GM19035 (cell line): ENCODE measurements at regions not wholly inside any gene's neighbourhood (a gene's known extent, or its start where the extent isn't known, plus 50 kb on each side); places are given as distances from the start of the nearest gene placed in this dataset.
A peak's percentile ranks its signal among the peaks of the same experiment; 100 is the strongest.

ENCODE experiments used
- ATAC-seq: cut with Tn5 transposase; IDR thresholded peaks from one replicate; pipeline ENCODE4 v1.9.1; 2021; ENCODE audit not compliant: unreplicated experiment

DNA sequence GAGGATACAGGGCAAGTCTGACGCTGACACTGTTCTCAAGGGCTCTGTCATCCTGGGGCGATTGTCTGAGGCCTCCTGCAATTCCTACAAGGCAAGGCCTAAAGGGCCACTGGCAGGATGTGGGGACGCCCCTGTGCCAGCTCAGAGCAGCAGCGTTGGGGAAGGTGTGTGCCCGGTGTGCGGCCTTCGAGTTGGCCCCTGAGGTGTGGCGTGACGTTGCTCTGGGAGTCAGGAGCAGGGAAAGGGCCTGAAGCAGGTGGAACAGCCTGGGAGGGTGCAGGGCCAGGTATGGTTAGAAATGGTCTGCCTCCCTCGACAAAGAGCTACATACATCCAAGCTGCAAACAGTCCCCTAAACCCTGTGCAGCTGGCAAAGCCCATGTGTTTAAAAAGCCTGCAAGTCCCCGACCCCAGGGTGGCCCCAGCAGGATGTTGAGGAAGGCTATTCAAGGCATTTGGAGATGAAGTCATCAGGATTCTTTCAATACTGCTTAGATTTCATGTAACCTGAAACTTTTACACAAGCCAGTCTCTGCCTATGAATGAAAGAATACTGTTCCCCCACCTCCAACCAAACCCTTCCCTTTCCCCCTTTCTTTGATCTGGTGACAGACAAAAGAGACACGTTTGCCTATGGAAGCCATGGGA, 142.5 kb upstream of the TNS3 start:
- ATAC-seq, result no peak

DNA sequence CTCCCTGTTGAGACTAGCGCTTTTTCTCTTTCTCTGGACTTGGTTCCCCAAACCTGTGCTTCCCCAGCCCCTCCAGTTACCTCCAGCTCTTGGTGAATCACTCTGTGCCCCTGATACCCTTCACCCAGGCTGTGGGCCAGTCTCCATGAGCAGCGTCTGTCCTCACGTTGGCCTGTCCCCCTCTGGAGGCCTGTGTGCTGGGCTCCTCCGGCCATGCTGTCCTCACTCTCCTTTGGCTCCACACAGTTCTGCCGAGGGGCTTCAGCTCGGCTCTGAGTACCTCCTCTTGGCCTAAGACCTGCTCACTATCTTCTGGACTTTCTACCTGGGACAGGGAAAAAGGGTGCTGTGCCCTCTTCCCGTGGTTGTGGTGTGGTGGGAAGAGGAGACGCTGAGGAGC, 140.2 kb upstream of the TNS3 start:
- no peak for ATAC-seq

DNA sequence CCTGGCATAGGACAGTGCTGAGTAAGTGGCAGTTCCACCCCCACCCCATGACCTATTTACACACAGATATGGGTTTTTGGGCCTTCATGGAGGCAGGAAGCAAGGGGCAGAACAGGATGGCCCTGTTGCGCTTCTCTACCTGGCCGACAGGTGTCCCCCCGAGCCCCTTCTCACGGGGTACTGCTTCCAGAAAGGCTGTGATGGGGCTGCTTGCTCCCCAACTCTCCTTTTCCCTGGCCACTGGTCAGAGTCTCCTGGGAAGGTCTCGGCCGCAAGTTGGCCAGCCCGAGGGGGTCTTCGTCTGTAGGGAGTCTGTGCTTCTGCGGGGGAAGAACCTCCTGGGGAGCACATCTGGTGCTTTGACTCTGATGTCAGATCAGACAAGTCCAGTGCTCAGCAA, 139.8 kb upstream of the TNS3 start:
- no peak for ATAC-seq

DNA sequence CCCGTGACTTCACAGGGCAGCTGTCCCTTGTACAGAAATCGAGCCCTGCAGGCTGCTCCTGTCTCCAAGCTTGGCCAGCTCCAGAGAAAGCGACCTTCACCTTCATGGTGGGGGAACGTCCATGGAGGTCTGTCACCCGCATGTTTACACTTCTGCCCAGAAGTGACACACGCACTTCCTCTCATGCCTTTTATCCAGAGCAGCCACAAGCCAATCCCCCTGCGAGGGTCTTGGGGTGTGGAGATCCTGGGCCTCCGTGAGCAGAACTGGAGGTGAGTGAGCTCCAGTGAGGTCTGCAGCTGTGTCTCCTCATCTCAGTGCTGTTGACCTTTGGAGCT, 139.0 kb upstream of the TNS3 start:
- ATAC-seq, result no peak

DNA sequence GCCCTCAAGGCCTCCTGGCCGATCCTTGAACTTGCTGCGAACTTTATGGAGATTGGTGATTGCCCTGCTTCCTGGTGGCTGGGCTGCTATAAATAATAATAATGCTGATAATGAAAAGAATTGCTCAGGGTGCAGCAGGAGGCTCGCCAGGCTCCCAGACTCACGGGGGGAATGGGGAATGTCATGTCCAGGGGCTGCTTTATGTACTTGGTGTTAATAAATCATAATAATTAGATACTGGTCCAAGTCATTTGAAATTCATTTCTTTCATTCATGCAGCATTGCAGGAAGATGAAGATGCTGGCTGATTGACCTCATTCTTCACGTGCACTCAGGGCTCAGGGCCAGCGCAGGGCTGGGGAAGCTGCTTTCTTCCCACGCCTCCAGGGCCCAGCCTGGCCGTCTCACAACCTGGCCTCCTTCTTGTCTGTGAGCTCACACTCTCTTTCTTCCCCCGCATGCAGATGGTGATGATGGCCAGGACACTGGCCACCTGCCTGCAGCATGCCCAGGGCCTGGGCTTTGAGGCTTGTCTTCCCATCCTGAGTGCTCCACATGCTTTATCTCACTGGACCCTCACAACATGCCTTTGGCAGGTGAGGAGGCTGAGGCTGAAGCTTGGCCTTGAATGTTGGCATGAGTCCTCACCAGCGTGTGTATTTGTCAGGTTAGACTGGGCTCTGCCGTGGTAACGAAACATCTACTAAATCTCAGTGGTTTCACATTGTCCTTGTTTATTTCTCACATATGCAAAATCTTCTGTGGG, 138.4 kb upstream of the TNS3 start:
- peak; percentile 87 for ATAC-seq

DNA sequence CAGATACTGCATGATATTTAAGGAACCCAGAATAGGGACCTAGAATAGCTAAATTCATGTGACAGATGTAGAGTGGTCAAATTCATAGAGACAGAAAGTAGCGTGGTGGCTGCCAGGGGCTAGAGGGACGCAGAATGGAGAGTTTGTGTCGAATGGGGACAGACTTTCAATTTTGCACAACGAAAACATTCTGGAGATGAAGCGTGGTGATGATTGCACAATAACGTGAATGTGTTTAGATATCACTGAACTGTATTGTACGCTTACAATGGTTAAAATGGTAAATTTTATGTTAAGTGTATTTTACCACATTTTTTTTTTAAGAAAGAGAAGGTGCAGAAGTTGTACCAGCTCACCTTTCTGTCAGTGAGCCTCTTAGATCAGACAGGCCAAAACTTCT, 137.8 kb upstream of the TNS3 start:
- ATAC-seq, result no peak

DNA sequence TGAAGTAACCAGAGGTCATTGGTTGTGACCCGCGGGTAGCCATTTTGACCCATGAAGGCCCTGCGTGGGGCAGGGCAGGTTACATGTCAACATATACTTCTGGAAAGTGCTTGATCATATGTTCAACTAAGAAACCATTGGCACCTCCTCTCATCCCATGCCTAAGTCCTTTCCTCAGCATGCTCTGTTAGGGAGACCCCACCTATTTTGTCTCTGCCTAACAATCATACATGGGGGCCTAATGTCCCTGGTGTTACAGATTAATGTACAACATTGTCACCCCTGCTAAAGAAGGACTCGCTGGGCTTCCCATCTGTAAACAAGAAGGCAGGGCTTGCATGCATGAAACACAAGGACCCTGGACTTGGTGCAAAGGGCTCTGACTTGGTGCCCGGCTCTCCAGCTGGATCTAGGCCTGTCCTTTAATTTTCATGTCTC, 133.7 kb upstream of the TNS3 start:
- peak; percentile 12 for ATAC-seq

DNA sequence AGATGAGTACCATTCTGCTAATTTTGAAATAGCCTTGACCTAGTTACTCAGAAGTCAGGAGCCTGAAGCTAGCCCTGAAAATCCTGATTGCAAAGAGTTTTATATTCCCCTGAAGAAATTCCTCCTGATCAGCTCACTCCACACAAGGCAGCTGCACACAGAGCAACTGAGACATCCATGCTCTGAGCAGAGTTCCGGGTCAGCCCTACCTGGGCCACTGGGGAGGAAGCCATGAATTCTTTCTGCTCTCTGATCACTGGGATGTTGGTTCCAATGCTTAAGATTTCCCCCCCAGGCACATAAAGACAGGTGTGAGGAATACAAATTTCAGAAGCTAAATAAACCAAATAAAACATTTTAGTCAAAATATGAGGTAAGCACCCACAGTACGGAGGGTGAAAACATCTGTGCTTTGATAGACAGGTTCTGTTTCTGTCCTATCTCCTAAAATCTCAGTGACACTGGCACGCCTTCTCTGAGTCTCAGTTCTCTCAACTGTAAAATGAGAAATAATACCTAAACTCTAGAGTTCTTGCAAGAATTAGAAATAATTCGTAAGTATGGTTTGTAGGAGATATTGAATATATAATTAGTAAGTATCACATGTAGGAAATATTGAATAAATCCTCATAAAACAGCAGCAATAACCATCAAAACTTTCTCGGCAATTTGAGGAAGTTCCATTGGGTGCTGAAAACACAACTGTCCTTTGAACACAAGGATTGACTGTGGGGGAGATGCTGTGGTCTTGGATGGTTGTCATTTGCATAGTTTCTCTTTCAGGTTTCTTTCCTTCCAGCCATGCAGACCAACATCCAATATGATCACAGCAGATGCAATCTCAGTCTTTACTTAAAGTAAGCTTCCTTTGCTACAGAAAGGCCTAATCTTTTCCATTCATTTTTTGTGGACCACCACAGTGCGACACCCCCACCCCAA, 133.0 kb upstream of the TNS3 start:
- ATAC-seq, result peak; percentile 97

DNA sequence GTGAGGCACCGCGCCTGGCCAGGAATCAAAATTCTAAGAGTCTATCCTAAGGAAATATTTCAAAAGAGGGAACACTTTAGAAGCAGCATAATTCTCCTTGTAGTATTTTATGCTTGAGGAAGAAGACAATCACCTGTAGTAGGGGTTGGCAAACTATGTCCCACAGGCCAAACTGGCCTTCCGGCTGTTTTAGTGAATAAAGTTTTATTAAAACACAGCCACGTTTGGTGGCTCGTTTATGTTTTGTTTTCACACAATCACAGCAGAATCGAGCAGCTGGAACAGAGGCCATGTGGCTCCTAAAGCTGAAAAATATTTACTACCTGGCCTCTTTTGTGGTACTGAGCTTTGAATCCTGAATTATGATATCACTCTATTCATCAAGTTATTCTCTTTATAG, 131.7 kb upstream of the TNS3 start:
- ATAC-seq, result no peak

DNA sequence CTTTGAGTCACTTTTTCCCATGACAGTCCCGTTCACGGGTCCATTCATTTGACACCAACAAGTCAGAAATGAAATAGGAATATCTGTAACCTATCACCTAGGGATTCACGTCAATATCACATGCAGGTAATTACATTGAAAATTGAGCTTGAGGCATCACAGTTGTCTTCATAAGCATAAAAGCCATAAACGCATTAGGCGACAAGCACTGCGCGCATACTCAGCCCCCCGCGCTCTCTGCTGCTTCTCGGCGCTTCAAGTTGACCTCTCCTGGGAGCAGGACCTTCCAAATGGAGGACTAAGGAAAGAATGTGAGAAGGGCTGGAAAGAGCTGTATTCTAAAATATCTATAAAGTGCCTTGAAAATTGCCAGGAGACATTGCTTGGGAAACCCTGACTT, 130.5 kb upstream of the TNS3 start:
- ATAC-seq, result no peak

DNA sequence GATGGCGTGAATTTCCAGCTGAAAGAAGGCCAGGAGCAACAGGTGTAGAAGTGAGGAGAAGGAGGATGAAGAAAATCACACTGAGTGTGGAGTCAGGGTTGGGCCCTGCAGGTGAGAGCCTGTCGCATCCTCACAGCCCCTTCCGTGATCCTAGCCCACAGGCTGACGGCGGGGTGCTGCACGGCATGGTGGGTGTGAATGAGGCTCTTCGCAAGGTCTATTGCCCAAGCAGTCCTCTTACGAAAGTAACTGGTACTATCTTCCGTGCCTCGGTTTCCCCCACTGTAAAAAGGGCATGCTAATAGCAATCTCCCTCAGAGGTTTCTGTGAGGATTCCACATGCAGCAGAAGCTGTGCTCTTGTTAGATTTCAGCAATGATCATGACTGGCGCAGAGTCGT, 129.9 kb upstream of the TNS3 start:
- no peak for ATAC-seq

DNA sequence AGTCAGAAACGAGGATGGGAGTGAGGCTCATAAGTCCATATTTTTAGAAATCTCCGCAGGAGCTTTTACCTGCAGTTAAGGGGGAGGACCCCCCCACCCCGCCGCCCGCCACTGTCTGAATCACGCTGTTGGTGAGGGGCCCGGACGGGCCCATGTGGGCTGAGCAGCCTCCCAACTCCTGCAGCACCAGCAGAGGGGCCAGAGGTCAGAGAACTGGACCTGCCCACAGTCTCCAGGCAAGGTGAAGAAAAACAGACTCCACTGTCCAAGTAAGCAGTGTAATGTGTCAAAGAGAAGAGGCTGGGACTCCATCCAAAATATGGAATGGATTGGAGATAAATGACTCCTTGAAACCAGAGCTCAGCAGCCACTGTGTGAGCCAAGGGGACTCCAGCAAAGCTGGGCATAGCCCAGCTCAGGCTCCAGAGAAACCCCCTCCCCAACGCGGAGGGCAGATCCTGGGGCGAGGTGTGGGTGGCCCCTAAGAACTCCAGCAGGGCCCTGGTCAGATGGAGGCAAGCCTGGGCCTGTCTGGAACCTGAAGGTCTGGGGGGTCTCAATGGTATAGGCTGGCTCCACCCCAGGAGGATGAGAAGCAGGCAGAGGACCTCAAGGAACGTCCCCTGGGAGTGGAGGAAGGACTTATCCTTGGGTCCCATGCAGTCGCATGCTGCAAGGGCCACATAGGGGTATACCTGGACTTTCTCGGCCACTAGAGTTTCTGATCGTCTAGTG, 128.5 kb upstream of the TNS3 start:
- ATAC-seq, result no peak

DNA sequence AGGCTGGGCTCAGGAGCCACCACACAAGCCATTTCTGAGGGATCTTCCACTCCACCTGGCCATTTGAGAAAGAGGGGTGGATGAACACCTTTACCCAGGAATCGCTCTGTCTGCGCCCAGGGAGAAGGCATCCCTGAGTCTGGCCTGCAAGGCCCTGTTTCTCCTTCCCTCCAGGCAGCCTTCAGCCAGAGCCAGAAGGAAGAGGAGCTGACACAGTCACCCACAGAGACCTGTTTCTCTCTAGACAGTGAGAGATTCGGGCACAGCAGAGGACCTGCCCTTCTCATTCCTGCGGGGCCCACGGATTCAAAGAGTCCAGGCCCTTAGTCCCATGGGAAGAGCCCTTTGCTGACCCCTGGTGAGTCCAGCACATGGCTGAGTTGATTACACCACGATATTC, 127.5 kb upstream of the TNS3 start:
- ATAC-seq, result no peak

DNA sequence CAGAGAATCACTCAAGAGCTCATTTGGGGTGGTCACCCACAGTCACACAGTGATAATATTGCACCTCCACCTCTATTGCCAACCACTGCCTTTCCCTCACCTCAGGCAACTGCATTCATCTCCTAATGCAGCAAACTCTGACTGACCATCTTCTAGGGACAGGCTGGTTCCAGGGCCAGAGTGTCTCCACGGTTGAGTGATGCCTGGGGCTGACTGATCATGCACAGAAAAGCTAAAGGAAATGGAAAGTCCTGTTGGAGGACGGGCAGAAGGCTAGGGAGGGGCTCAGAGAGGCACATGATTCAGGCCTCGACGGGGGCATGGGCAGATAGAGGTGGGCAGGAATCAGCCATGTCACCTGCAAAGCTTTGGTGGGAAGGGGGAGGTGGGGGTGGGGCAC, 127.1 kb upstream of the TNS3 start:
- ATAC-seq, result no peak

DNA sequence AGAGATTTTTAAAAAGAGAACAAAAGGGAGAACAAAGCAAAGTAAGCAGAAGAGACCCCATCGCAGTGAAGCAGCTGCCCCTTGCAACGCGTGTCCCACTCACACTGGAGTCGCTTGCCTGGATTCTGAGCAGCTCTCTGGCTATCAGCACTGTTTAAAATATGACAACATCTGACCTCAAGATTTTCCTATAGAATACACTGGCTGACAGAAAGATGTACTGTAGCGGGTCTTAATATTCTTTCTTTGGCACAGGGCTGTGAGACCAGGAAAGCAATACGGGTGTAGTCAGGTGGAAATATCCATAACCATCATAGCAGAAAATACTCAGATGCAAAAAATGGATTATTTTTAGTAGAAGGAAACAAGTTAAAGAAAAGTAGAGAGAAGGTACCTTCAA, 125.7 kb upstream of the TNS3 start:
- no peak for ATAC-seq

DNA sequence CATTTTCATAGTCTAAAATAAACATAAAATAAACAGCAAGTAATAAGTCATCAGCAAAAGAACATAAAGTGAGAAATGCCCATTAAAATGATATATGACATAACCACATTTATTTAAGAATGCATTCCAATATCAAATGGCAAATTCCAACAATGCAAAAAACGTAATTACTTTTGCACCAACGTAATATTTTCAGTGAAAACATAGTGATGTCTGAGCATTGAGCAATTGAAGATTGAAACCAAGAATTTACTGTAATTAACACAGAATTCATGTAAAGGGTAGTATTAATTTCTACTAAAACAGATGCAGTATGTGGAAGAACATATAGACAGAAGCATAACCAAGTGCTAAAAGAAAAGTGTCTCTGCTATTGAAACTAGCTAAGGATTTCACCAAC, 123.0 kb upstream of the TNS3 start:
- ATAC-seq, result no peak

DNA sequence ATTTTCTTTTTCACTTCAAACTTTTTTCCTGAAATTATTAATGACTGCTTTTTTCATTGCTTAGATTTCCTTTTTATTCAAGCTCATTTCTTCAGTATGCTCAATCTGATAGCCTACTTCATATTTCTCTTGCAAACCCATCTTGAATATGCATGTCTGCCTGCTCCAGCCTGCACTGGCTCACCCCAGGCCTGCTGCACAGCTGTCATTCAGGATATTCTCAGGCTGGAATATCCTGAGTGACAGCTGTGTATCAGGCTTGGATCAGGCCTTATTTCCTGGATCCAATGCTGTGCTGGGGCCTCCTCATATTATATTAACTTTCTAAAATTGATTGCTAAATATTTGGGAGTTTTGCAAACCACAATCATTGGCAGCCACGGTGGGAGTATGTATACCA, 120.2 kb upstream of the TNS3 start:
- no peak for ATAC-seq

DNA sequence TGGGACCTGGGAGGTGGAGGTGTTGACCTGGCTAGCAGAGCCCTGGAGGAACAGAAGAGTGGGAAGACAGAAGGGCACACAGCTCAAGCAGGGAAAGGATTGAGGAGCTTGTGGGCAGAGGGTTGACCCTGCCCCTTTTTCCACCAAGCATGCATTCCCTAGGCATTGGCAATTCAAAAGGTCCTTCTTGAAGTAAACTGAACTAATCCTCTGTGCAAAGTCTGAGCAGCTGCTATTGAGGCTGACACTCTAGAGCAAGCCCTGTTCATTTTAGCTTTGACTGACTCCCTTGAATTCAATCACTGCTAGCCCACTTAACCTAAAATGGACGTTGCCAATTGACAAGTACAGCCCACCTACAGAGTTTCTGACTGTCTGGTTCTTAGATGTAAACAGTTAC, 116.5 kb upstream of the TNS3 start:
- ATAC-seq, result no peak

DNA sequence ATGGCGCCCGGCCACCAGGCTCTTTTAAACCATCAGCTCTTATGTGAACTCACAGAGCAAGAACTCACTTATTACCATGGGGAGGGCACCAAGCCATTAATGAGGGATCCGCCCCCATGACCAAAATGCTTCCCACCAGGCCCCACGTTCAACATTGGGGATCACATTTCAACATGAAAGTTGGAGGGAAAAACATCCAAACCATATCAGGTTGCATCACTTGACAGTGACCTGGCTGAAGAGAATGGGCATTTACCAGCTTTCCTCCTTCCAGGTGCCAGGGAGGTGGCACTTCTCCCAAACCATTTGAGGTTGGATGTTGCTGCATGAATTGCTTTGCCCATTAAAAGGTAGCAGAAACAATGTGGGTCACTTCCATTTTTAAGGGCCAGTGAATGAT, 115.6 kb upstream of the TNS3 start:
- ATAC-seq, result no peak

DNA sequence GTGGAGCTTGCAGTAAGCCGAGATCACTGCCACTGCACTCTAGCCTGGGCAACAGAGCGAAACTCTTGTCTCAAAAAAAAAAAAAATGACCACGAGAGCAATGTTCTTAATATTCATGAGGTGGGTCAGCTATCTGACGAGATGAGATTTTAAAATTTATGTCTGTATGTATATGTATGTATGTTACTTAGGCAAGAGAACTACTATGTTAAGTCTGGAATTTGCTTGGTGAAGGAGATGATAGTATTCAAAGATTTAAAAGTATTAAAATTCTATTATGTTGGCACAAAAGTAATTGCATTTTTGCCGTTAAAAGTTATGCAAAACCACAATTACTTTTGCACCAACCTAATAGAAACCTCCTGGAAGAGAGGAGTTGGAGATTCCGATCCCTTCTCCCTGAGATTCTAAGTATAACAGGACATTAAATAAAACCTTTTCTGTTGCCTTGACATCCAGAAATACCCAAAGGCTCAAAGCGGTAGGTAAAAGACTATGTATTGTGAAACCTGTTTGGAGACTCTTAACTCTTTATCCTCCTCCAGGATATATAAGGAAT, 114.3 kb upstream of the TNS3 start:
- no peak for ATAC-seq

DNA sequence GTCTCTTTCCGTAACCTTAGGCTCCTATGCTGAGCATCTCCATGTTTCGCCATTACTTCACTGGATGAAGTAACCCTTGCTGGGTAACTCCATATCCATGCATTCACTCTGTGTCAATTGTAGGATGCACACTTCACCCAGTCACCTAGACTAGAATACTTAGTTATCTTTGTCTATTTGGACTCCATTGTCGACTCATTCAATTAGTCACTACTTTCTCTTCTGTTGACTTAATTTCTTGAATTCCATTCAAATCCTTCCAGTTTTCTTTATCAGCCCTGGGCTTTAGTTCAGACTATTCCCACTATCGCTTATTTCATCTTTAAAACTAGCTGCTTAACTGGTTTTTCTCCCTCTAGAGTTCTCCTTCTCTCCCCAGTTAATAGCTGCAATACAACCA, 111.3 kb upstream of the TNS3 start:
- no peak for ATAC-seq
